Bronchial epithelial cell (primary cell): ENCODE measurements at regions not wholly inside any gene's neighbourhood (a gene's known extent, or its start where the extent isn't known, plus 50 kb on each side); places are given as distances from the start of the nearest gene placed in this dataset.

Experiments used
- DNase-seq: peaks from one replicate; pipeline ENCODE4 v3.0.0-alpha.2; 2010; ENCODE audit warnings: low read depth
- FAIRE-seq: peaks from 2 replicates; lab custom pipeline; 2011; peaks lifted over from hg19 to GRCh38; lab: Jason Lieb, UNC
- H3K27me3 ChIP-seq: 2 replicates; pipeline ENCODE4 v1.5.1; 2011; ENCODE audit warnings: low read length; ENCODE audit not compliant: control insufficient read depth, insufficient read depth
- H3K36me3 ChIP-seq: 2 replicates; pipeline ENCODE4 v1.5.1; 2011; ENCODE audit warnings: low read length; ENCODE audit not compliant: control insufficient read depth, insufficient read depth
- H3K4me3 ChIP-seq: 2 replicates; pipeline ENCODE4 v1.5.1; 2011; ENCODE audit warnings: mild to moderate bottlenecking, low read depth, low read length, control low read depth
- CTCF ChIP-seq: IDR thresholded peaks from 2 replicates; pipeline ENCODE4 v1.5.1; 2011; ENCODE audit warnings: mild to moderate bottlenecking, moderate library complexity, low read length, control low read depth, inconsistent platforms; ENCODE audit not compliant: insufficient read depth, severe bottlenecking

- DNase-seq (no peak), FAIRE-seq (no peak)
- no peaks in the 10 kb centered on the region for H3K27me3 ChIP-seq
These were observed 65.5 kb downstream of the KCNE4 start for GRCh38 chr2:223117533-223117932.

GRCh38 chr2:223121283-223121682 lies 69.3 kb downstream of the KCNE4 start:
- FAIRE-seq (no peak), DNase-seq (no peak)
- Histone ChIP-seq H3K36me3 (no peaks in the 10 kb centered on the region), H3K4me3 (no peak overlapping the region), H3K27me3 (no peaks in the 10 kb centered on the region)
- TF ChIP-seq CTCF: no peak

More at GRCh38 chr2:223117533-223117932, 65.5 kb downstream of the KCNE4 start:
- no peaks in the 10 kb centered on the region for H3K36me3 ChIP-seq
- no peak overlapping the region for H3K4me3 ChIP-seq
- TF ChIP-seq CTCF: no peak

DNA sequence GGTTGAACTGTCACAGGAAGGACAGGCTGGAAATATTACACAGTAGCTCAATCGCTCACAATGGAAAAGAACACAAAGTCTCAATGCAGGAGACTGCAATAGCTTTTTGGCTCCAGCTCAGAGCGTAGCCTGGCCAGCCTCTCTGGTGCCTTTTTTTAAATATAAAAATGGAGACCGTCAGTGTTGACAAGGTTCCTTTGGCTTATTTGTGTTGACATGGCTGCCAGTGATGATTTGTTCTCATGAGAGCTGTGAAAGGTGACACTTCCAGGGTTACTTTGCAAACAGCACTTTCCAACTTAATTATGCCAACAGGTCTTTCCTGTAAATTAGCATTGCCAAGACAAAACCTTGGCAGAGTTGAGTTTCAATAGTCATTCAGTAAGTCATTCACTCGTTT lies 70.8 kb downstream of the KCNE4 start:
- TF ChIP-seq CTCF: no peak
- Histone ChIP-seq H3K27me3 (no peaks in the 10 kb centered on the region), H3K4me3 (no peak overlapping the region), H3K36me3 (no peaks in the 10 kb centered on the region)
- no peak for FAIRE-seq
- DNase-seq: peak; percentile 59

DNA sequence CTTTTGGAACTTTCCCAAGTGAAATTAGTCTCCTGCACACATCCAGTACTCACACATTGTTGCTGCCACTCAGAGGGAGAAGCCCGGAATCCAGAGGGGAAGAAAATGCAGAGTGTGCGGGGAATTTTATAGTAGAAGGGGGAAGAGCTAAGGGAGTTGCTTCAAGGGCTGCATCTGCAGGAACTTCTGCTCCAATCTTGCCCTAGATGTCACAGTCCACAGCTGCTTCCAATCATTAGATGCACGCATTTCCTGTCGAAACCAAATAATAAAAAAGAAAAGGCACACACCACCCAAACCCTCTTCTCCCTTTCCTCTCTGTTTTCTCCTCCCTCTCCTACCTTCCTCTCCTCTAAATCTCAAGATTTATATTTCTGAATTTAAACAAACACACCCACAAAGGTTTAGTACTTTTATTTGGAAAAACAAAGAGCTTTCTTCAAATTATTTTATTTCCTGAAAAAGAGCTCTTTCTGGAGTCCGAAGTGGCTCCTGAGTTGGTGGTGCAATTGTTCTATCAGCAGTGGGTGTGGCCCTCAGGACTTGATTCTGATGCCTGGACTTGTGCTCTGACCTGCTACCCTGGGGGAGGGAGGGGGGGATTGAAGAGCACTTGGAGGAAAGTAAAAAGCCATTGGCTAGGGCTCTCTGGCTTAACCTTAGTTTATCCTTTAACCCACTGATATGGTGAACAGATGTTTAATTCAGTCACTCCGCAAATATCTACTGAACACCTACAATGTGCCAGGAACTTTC lies 72.0 kb downstream of the KCNE4 start:
- no peak for FAIRE-seq
- Histone ChIP-seq H3K36me3 (no peaks in the 10 kb centered on the region), H3K27me3 (no peaks in the 10 kb centered on the region), H3K4me3 (no peak overlapping the region)
- no peak for TF ChIP-seq CTCF
- no peak for DNase-seq

DNA sequence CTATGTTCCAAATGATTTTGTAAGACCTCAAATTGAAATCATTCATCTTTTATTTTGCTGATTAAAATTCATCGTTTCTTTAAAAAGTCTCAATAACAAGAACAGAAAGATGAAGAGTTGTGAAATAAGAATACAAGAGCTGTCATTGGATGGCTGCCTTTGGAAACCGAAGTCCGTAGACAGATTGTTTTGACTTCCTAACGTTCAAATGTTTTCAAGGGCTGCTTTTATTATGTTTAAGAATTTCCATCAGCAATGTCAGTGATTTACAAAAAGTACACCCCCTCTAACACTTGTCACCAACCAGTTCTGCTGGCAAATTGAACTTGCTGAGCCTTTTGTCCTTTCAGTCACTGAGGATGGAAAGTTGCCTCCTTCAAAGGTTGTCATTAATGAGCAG lies 89.6 kb downstream of the KCNE4 start:
- FAIRE-seq (no peak), DNase-seq (no peak)
- TF ChIP-seq CTCF: no peak
- Histone ChIP-seq H3K27me3 (no peaks in the 10 kb centered on the region), H3K4me3 (no peak overlapping the region), H3K36me3 (no peaks in the 10 kb centered on the region)

- no peak for FAIRE-seq
- no peaks in the 10 kb centered on the region for H3K27me3 ChIP-seq
- no peak for DNase-seq
- H3K4me3 ChIP-seq: no peak overlapping the region
- no peak for TF ChIP-seq CTCF
- no peaks in the 10 kb centered on the region for H3K36me3 ChIP-seq
These were observed 90.1 kb downstream of the KCNE4 start for GRCh38 chr2:223142118-223142517.
